B cell (primary cell): ENCODE measurements at regions not wholly inside any gene's neighbourhood (a gene's known extent, or its start where the extent isn't known, plus 50 kb on each side); places are given as distances from the start of the nearest gene placed in this dataset.

Experiments used
- ATAC-seq: fragments of 200-7000 bp; cut with Tn5 transposase; one replicate; pipeline ENCODE4 v1.10.0; 2021; ENCODE audit warnings: low read depth, mild to moderate bottlenecking, moderate number of reproducible peaks, moderate library complexity
- CTCF ChIA-PET: fragments of 350-600 bp; sonication (Branson Sonifier 250); formaldehyde crosslinking; loops from one replicate; lab custom pipeline; 2021; ENCODE audit warnings: antibody characterized with exemption, inconsistent platforms; lab: Charles Lee
- POLR2A ChIA-PET: fragments of 350-600 bp; sonication (Branson Sonifier 250); formaldehyde crosslinking; loops from one replicate; lab custom pipeline; 2021; ENCODE audit warnings: antibody characterized with exemption; lab: Charles Lee
- DNase-seq: peaks from one replicate; pipeline ENCODE4 v3.0.0; 2013
- H2AFZ ChIP-seq: 2 replicates; pipeline ENCODE4 v1.6.1; 2012; ENCODE audit warnings: mild to moderate bottlenecking, low read depth, low read length; ENCODE audit not compliant: insufficient read depth, poor library complexity, severe bottlenecking
- H3K27ac ChIP-seq, 2 donors: 1 replicate in 1 of 2; 2 replicates in 1 of 2; pipeline ENCODE4 v1.5.1; 2012 to 2013; ENCODE audit warnings: low read length in 2 of 2, mild to moderate bottlenecking in 2 of 2, moderate library complexity in 1 of 2
- H3K27me3 ChIP-seq, 4 experiments: fragments of 200-600 bp in 1 of 4; sonication (generic) in 1 of 4; replicated peaks in 1 of 4; 1 replicate in 2 of 4; 2 replicates in 2 of 4; pipeline versions ENCODE4 v1.6.1 to v1.7.0; 2013 to 2016; ENCODE audit warnings: low read length in 3 of 4, mild to moderate bottlenecking in 2 of 4, mixed read lengths in 1 of 4, moderate library complexity in 1 of 4; ENCODE audit not compliant: insufficient read depth in 4 of 4, control insufficient read depth in 3 of 4; ENCODE audit errors: control extremely low read depth in 1 of 4
- H3K36me3 ChIP-seq, 2 experiments: replicated peaks in 1 of 2; 1 replicate in 1 of 2; 2 replicates in 1 of 2; pipeline versions ENCODE4 v1.6.1 to v1.7.1; 2013; ENCODE audit warnings: low read length in 1 of 2; ENCODE audit not compliant: insufficient read depth in 2 of 2, control insufficient read depth in 1 of 2; ENCODE audit errors: control extremely low read depth in 1 of 2, extremely low read depth in 1 of 2
- H3K4me1 ChIP-seq, 2 donors: fragments of 200-600 bp in 1 of 2; sonication (generic) in 1 of 2; 1 replicate in 1 of 2; 2 replicates in 1 of 2; pipeline versions ENCODE4 v1.5.1 to v1.6.1; 2013 to 2017; ENCODE audit warnings: low read length in 2 of 2; ENCODE audit not compliant: control insufficient read depth in 2 of 2, insufficient read depth in 2 of 2
- H3K4me2 ChIP-seq: replicated peaks from 2 replicates; pipeline ENCODE3; 2012; ENCODE audit warnings: mild to moderate bottlenecking, low read depth, low read length; ENCODE audit not compliant: poor library complexity, severe bottlenecking
- H3K4me3 ChIP-seq, 5 experiments: fragments of 200-600 bp in 1 of 5; sonication (generic) in 1 of 5; 1 replicate in 3 of 5; 2 replicates in 2 of 5; pipeline versions ENCODE4 v1.5.1 to v1.7.0; 2011 to 2016; ENCODE audit warnings: low read length in 4 of 5, mild to moderate bottlenecking in 4 of 5, low read depth in 2 of 5, control low read depth in 1 of 5, moderate library complexity in 1 of 5; ENCODE audit not compliant: insufficient read depth in 1 of 5; ENCODE audit errors: control extremely low read depth in 1 of 5, extremely low read depth in 1 of 5
- H3K79me2 ChIP-seq: fragments of 200-600 bp; sonication (generic); one replicate; pipeline ENCODE4 v1.6.0; 2016; ENCODE audit warnings: low read length; ENCODE audit not compliant: control insufficient read depth, insufficient read depth
- H3K9ac ChIP-seq: fragments of 200-600 bp; sonication (generic); 2 replicates; pipeline ENCODE4 v1.6.1; 2017; ENCODE audit warnings: mild to moderate bottlenecking, low read length, moderate library complexity
- H3K9me3 ChIP-seq, 3 donors: one replicate each; pipeline versions ENCODE4 v1.6.1 to v1.7.1; 2013; ENCODE audit warnings: low read length in 2 of 3; ENCODE audit not compliant: control insufficient read depth in 2 of 3, insufficient read depth in 1 of 3; ENCODE audit errors: control extremely low read depth in 1 of 3
- H4K20me1 ChIP-seq: 2 replicates; pipeline ENCODE4 v1.6.0; 2012; ENCODE audit warnings: mild to moderate bottlenecking, low read length; ENCODE audit not compliant: insufficient read depth, control insufficient read depth, poor library complexity, severe bottlenecking
- H3K27ac Mint-ChIP-seq: one replicate; pipeline ENCODE4 v1.8.0; 2021; ENCODE audit warnings: mixed read lengths
- H3K27me3 Mint-ChIP-seq: one replicate; pipeline ENCODE4 v1.8.0; 2021; ENCODE audit warnings: mixed read lengths
- H3K4me1 Mint-ChIP-seq: one replicate; pipeline ENCODE4 v1.8.0; 2021; ENCODE audit warnings: mixed read lengths
- H3K4me3 Mint-ChIP-seq: one replicate; pipeline ENCODE4 v1.8.0; 2021; ENCODE audit warnings: mixed read lengths
- H3K9me3 Mint-ChIP-seq: one replicate; pipeline ENCODE4 v1.8.0; 2022; ENCODE audit warnings: mixed read lengths; ENCODE audit not compliant: insufficient read depth
- EZH2 ChIP-seq: IDR thresholded peaks from 2 replicates; pipeline ENCODE4 v1.6.1; 2012; ENCODE audit warnings: borderline replicate concordance, low read depth, mild to moderate bottlenecking, moderate library complexity, low read length; ENCODE audit not compliant: insufficient read depth, poor library complexity, severe bottlenecking
- WGBS: methylation state at CpG from one replicate; pipeline ENCODE4 v1.1.5; 2013; ENCODE audit warnings: missing lambda C conversion rate; ENCODE audit not compliant: insufficient coverage; 5-methylcytosine and 5-hydroxymethylcytosine counted together
- intact Hi-C: fragments of 100-400 bp; cut with micrococcal nuclease; formaldehyde crosslinking; loops from one replicate; pipeline ENCODE4 v1.10.0; 2022
- TF ChIP-seq, protein P1 (sequence below): fragments of 200-600 bp; IDR thresholded peaks from one replicate; pipeline ENCODE4 v1.8.0; 2022; ENCODE audit warnings: antibody characterized with exemption, mild to moderate bottlenecking

- POLR2A ChIA-PET: no interaction called here
- no peaks in the 10 kb centered on the region for H3K9me3 Mint-ChIP-seq
- DNase-seq: no peak
Observed at GRCh38 chr9:103999375-104000062, 94.6 kb upstream of the SMC2 start.

DNA sequence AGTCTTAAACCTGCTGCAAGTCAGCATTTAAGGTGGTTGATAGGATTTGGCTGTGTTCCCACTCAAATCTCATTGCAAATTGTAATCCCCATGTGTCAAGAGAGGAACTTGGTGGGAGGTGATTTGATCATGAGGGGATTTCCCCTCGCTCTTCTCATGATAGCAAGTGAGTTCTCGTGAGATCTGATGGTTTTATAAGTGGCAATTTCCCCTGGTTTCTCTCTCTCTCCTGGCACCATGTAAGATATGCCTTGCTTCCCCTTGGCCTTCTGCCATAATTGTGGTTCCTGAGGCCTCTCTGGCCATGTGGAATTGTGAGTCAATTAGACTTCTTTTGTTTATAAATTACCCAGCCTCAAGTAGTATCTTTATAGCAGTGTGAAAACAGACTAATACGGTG, 84.3 kb upstream of the SMC2 start:
- Histone ChIP-seq H3K27me3 (no peaks in the 10 kb centered on the region), H3K4me3 (no peak overlapping the region), H3K79me2 (no peaks in the 10 kb centered on the region), H3K9ac (no peak overlapping the region), H4K20me1 (no peaks in the 10 kb centered on the region), H3K36me3 (no peaks in the 10 kb centered on the region), H3K27ac (no peak overlapping the region), H3K4me2 (no peak overlapping the region), H3K9me3 (no peaks in the 10 kb centered on the region), H3K4me1 (no peaks in the 10 kb centered on the region), H2AFZ (no peak overlapping the region)
- CTCF ChIA-PET: no interaction called here
- no peaks in the 10 kb centered on the region for H3K9me3 Mint-ChIP-seq
- POLR2A ChIA-PET: no interaction called here
- H3K27ac Mint-ChIP-seq: no peak overlapping the region
- no CpG with 5 or more reads among the region's 3 CpGs for WGBS
- intact Hi-C loops: no loop called here
- ATAC-seq (no peak), DNase-seq (no peak)
- no peak overlapping the region for H3K4me3 Mint-ChIP-seq
- H3K4me1 Mint-ChIP-seq: no peaks in the 10 kb centered on the region
- H3K27me3 Mint-ChIP-seq: no peaks in the 10 kb centered on the region
- no peak for TF ChIP-seq EZH2
- TF ChIP-seq, protein P1, sequence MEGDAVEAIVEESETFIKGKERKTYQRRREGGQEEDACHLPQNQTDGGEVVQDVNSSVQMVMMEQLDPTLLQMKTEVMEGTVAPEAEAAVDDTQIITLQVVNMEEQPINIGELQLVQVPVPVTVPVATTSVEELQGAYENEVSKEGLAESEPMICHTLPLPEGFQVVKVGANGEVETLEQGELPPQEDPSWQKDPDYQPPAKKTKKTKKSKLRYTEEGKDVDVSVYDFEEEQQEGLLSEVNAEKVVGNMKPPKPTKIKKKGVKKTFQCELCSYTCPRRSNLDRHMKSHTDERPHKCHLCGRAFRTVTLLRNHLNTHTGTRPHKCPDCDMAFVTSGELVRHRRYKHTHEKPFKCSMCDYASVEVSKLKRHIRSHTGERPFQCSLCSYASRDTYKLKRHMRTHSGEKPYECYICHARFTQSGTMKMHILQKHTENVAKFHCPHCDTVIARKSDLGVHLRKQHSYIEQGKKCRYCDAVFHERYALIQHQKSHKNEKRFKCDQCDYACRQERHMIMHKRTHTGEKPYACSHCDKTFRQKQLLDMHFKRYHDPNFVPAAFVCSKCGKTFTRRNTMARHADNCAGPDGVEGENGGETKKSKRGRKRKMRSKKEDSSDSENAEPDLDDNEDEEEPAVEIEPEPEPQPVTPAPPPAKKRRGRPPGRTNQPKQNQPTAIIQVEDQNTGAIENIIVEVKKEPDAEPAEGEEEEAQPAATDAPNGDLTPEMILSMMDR: no peak

More at GRCh38 chr9:103999375-104000062, 94.6 kb upstream of the SMC2 start:
- Histone ChIP-seq H3K79me2 (no peaks in the 10 kb centered on the region), H3K9me3 (peaks cover 0 to 6% (median 0%) of the 10 kb centered on the region in 3 donors), H2AFZ (no peak overlapping the region), H3K4me3 (no peak overlapping the region), H3K4me1 (no peaks in the 10 kb centered on the region), H3K27me3 (no peaks in the 10 kb centered on the region), H3K27ac (no peak overlapping the region), H3K36me3 (no peaks in the 10 kb centered on the region), H3K4me2 (no peak overlapping the region), H3K9ac (no peak overlapping the region), H4K20me1 (no peaks in the 10 kb centered on the region)
- H3K27me3 Mint-ChIP-seq: no peaks in the 10 kb centered on the region
- WGBS: 94% methylated on average over 36 of the region's 40 CpGs
- CTCF ChIA-PET: no interaction called here
- no peak for TF ChIP-seq EZH2
- TF ChIP-seq, protein P1: no peak
- no peaks in the 10 kb centered on the region for H3K4me1 Mint-ChIP-seq
- no peak for ATAC-seq
- intact Hi-C loops: no loop called here
- H3K27ac Mint-ChIP-seq: no peak overlapping the region
- no peak overlapping the region for H3K4me3 Mint-ChIP-seq
